ENCODE measurements at regions not wholly inside any gene's neighbourhood (a gene's known extent, or its start where the extent isn't known, plus 50 kb on each side); places are given as distances from the start of the nearest gene placed in this dataset.
"Not testable (repeated sequence)": the region's sequence is repeated elsewhere in the genome, so short reads cannot be mapped to it uniquely, and the experiment has no call there.

GRCh38 chr16:29594269-29594925, 68.7 kb upstream of the SPN start:
- not testable (repeated sequence) for TF ChIP-seq CTCF, POLR2A (IDR thresholded peaks at IDR 0.05)
